GM19043 (cell line): ENCODE measurements at regions not wholly inside any gene's neighbourhood (a gene's known extent, or its start where the extent isn't known, plus 50 kb on each side); places are given as distances from the start of the nearest gene placed in this dataset.
"Not testable (repeated sequence)": the region's sequence is repeated elsewhere in the genome, so short reads cannot be mapped to it uniquely, and the experiment has no call there.

Source experiments
- ATAC-seq: cut with Tn5 transposase; IDR thresholded peaks from one replicate; pipeline ENCODE4 v1.9.1; 2021; ENCODE audit warnings: low read depth; ENCODE audit not compliant: unreplicated experiment

DNA sequence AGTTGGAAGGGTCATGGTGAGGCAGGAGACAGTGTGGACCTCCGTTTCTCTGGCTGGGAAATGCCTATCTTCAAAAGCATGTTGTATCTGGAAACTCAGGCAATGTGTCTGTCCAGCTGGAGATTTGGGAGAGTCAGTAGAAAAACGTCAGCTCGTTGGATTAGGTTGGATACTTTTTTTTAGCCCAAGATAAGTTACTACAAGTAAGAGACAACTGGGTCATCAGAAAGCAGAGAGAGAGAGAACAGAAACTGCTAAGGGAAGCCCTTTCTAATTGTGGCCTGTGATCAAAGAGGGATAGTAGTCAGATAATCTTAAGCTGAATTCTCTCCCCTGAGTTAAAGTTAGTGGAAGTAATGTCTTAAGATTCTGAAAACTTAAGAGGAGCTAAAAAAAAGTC, 78.9 kb upstream of the ZNF280D start:
- ATAC-seq: no peak

DNA sequence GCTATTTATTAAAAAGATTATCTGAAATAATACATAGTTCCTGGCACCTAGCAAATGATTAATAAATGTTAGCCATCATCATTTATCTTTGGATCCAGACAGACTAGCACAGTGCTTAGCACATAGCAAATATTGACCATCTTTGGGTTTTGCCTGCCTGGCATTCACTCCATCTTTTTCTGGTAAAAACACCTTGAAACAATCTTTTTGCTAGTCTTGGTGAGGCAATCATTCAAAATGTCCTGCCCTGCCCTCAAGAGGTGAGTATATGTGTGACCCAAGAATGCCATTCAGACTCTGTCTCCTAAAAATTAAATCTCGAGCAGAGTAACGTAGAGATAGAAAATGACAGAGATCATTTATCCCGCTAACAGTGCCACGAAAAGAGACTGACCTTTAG, 78.3 kb upstream of the ZNF280D start:
- ATAC-seq: no peak

DNA sequence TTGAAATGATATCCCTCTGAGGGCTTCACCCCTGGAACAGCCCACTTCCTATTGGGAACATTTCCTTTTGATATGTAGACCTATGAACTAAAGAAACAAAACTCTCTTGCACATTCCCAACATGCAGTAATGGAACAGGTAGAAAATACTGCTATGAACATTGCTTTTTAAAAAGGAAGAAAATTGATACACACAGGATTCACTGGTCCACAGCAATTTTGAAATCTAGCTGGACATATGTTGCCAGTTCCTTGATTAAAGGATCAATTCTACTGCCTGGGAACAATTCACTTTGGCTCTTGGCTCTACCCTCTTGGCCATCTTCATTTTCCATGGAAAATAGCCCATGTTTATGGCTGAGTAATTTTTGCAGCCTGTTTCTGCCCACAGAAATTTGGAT, 74.9 kb upstream of the ZNF280D start:
- ATAC-seq: no peak

DNA sequence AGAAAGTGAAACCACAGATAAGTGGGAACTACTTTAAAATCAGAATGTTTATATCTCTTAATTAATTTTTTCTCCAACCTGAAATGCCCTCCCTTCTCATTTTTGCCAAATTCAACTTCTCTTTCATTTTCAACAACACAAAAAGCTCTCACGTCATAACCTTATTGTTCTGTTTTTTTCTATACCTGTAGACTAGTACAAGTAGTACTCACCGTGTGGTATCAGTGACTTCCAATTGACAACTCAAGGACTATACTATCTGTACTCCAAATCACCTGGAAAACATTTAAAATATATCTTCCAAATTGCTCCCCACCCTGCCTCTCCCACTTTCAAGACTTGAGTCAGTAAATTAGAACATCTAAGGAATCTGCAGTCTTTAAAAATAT, 72.8 kb upstream of the ZNF280D start:
- no peak for ATAC-seq

DNA sequence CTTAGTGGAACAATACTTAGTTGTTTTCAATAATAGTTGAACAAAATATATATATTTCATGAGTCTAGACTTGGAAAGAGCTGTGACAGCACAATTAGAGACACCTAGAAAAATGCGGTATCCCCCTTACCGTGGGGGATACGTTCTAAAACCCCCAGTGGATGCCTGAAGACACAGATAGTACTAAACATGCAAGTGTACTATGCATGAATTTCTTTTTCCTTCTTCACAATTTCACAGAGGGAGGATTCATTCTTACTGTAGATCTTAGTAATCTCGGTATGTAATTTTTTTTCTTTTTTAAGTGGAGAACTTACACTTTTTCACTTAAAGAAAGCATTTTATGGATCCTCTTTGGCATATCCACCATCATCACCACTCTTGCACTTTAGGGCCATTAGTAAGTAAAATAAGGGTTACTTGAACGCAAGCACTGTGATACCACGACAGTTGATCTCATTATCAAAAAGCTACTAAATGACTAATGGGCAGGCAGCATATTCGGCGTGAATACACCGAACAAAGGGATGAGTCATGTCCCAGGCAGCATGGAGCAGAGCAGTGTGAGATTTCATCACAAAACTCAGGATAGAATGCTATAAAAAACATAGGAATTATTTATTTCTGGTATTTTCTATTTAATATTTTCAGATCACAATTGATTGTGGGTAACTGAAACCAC, 72.3 kb upstream of the ZNF280D start:
- ATAC-seq: no peak

DNA sequence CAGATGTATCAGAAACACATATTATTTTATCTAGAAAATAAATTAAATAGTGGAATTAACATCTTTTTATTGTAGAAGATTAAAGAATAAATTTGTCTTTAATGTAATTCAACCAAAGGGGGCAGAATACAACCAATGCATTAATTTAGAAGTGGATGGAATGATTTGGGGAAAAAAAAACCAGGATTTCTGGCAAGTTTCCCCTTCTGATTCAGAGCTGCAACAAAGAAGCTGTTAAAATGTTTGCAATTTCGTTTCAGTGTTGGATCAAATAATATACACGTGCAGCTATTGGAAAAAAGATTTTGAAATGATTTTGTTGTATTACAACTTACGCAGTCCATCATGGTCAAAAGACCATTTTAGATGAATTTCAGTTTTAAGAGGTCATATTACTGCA, 71.6 kb upstream of the ZNF280D start:
- ATAC-seq: no peak

DNA sequence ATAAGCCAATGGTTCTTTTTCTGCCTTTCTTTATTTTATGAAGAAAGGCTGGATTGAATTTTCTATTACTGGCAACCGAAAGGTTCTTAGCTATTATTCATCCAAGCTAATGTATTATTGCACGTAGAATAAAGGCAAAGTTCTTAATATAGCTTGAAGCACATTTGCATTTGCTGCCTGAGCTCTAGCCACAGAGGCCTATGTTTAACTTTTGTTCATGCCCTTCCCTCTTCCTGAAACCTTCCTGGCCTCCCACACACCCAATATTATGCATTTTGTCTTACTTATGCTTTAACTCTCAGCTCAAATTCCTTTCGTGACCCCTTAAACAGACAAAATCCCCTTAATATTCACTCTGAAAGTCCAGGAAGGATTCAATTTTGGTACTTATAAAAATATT, 71.0 kb upstream of the ZNF280D start:
- no peak for ATAC-seq

DNA sequence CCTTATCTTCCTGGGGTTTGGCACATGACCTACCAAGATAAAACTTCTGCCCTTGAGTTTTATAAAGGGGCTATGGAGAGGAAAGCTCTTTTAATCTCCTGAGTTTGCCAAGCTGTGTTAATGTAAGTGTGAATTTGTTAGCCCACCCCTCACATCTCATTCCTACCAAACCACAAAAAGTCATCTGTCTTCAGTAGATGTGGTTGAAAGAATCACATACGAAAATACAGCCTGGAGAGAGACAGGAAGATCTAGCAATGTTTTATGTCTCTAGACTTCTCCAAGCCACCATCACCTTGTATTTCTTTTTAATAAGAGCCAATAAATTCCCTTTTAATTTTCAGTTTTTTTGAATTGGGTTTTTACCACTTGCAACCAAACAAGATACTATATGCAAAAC, 68.9 kb upstream of the ZNF280D start:
- ATAC-seq: no peak

DNA sequence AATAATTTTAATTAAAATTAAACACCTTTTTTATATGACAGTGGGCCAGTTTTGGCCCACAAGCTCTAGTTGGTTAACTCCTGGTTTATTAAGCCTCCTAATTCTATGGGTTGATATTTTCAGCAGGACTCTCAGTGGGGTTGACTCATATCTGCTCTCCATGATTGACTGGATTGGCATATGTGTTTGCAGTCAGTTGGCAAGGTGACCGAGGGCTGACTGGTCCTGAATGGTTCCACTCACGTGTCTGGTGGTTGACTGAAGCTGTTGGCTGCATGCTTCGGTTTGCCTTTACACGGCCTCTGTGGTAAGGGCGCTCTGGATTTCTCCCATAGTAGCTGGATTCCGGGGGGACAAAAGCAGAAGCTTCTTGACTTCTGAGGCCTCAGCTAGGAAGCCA, 65.3 kb upstream of the ZNF280D start:
- ATAC-seq: no peak

DNA sequence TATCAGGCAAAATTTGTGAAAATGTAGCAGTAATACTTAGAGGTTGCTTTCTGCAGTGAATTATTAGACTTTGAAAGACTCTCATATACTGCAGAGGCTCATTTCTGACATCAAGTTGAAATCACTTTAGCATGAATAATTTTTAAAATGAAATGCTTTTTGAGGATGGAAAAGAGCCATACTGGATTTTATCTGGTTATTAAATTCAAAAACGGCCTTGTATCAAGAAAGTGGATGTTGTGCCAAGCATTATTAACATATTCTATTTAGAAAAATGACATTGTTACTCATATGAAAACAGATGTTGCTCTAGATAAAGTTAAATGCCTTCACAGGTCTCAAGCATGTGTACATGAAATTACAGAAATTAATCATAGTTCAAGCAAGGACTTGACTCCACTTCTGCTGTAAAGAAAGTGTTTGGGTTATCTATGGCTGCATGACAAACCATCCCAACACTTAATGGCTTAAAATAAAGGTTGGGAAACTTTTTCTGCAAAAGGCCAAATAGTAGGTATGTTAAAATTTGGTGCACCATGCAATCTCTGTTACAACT, 64.5 kb upstream of the ZNF280D start:
- no peak for ATAC-seq

DNA sequence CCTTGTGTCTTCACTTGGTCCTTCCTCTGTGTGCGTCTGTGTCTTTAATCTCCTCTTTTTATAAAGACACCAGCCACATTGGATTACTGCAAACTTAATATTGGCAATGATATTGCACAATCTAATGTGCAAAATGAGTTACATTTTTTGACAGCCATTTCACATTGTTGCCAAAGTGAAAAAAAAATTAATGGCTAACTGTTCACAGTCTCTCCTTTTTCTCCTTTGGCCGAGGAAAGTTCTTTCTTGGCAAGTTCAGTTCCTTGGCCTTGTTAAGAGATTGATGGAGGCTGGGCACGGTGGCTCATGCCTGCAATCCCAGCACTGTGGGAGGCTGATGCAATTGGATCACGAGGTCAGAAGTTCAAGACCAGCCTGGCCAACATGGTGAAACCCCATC, 62.2 kb upstream of the ZNF280D start:
- no peak for ATAC-seq

DNA sequence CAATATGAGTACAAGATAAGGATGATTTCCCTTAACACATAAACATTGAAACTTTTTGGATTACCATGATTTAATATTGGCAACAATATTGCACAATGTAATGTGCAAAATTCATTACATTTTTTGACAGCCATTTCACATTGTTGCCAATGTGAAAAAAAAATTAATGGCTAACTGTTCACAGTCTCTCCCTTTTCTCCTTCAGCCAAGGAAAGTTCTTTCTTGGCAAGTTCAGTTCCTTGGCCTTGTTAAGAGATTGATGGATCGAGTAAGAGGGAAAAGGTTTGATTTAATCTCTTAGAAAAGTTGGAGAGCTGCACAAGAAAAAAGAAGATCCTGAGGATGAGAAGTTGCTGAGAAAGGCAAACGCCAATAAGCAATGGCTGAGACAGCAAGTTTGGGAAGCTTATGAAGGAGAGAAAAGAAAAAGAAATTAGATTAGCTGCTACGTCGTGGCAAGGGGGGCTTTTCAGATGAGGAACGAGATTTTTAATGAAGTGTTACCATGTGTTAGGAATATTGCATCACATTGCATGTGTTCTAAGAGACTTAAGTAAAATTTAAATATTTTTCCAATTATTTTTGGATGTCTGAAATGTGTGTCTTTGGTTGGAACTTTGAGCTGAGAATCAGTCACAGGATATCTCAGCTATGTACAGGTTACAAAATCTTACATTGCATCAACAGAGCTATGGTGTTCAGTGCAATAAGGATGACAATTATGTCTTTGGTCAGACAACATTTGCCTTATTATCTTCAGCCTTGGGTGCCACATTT, 61.4 kb upstream of the ZNF280D start:
- no peak for ATAC-seq

DNA sequence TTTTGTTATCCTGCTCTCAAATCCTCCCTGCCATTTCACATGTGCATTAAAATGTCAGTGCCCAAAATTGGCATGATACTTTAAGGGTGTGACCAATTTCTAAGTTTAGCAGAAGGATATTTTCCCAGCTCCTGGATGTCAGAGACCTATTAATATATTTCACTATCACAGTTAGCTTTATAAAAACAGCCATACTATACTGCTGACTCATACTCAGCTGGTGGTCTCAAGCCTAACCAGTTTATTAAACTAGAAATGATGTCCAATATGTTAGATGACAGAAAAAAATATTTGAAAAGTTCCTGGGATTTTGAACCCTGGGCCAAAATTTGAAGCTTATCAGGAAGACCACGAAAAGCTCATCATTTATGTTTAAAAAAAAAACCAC, 60.9 kb upstream of the ZNF280D start:
- no peak for ATAC-seq

DNA sequence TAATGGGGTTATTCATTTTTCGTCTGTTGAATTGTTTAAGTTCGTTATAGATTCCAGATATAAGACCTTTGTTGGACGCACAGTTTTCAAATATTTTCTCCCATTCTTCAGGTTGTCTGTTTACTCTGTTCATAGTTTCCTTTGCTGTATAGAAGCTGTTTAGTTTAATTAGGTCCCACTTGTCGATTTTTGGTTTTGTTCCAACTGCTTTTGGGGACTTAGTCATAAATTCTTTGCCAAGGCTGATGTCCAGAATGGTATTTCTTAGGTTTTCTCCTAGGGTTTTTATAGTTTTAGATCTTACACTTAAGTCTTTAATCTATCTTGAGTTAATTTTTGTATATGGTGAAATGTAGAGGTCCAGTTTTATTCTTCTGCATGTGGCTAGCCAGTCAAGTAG, 58.9 kb upstream of the ZNF280D start:
- ATAC-seq: no peak

DNA sequence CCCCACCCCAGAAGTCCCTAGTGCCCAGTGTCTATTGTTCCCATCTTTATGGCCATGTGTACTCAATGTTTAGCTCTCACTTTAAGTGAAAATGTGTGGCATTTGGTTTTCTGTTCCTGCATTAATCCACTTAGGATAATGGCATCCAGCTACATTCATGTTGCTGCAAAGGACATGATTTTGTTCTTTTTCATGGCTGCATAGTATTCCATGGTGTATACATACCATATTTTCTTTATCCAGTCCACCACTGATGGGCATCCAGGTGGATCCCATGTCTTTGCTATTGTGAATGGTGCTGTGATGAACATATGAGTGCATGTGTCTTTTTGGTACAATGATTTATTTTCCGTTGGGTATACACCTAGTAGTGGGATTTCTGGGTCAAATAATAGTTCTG, 58.2 kb upstream of the ZNF280D start:
- not testable (repeated sequence) for ATAC-seq

DNA sequence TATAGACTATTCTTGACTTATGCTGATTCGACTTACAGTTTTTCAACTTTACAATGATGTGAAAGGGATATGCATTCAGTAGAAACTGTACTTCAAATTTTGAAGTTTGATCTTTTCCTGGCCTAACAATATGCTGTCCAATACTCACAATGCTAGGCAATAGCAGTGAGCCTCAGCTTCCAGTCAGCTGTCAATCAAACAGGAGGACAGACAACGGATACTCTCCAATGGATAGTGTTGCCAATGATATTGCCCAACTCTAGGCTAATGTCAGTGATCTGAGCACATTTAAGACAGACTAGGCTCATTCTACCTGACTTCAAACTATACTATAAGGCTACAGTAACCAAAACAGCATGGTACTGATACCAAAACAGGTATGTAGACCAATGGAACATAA, 55.0 kb upstream of the ZNF280D start:
- ATAC-seq: no peak

DNA sequence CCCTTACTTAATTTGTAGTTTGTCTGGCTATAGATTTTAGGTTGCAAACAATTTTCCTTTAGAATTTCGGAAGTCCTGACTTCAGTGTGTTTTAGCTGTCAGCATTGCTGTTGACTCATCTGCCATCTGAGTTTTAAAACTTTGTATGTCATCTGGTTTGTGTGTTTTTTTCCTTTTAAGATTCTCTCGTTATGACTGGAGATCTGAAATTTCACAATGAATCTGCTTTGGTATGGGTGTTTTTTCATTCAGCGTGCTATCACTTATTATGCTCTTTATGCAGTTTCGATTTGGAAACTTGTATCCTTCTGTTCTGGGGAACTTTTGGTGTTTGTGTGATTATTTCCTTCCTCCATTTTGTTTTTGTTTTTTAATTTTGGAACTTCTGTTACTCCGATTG, 53.7 kb upstream of the ZNF280D start:
- peak; percentile 68 for ATAC-seq

DNA sequence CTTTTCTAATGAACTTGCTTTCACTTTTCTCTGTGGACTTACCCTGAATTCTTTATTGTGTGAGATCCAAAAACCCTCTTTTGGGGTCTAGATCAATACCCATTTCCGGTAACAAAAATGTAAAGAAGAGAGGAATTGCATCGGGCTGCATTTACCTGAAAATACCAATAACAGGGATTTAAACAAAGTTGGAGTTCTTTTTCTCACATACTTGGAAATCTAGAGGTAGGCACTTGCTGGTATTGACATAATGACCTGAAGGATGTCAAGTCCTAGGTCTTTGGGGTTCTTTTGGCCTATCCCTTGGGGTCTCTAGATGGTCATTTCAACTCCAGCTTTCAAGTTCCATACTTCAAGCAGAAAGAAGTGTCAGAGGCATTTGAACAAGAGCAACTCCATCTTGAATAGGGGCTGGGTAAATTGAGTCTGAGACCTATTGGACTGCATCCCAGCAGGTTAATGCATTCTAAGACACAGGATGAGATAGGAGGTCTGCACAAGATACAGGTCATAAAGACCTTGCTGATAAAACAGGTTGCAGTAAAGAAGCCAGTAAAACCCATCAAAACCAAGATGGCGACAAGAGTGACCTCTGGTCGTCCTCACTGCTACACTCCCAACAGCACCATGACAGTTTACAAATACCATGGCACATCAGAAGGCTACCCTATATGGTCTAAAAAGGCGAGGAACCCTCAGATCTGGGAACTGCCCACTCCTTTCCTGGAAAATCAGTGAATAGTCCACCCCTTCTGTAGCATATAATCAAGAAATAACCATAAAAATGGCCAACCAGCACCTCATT, 50.8 kb upstream of the ZNF280D start:
- no peak for ATAC-seq

DNA sequence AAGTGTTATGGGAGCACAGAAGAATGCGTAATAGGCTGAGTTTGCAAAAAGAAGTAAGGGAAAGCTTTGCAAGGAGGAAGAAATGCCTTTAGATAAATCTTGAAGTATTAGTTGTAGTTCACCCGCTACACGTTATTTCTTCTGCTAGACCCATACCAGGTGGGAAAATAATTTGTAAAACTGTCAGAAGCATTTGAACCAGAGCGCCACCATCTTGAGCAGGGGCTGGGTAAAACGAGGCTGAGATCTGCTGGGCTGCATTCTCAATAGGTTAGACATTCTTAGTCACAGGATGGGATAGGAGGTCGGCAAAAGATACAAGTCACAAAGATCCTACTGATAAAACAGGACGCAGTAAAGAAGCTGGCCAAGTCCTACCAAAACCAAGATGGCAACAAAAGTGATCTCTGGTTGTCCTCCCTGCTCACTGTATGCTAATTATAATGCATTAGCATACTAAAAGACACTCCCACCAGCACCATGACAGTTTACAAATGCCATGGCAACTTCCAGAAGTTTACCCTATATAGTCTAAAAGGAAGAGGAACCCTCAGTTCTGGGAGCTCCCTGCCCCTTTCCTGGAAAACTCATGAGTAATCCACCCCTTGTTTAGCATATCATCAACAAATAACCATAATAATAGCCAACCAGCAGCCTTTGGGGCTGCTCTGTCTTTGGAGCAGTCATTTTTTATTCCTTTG, 50.0 kb upstream of the ZNF280D start:
- no peak for ATAC-seq
